Uterus (tissue), 2 donors: ENCODE measurements at regions not wholly inside any gene's neighbourhood (a gene's known extent, or its start where the extent isn't known, plus 50 kb on each side); places are given as distances from the start of the nearest gene placed in this dataset.

Source experiments
- POLR2A ChIP-seq, 2 donors: fragments of 450-650 bp; IDR thresholded peaks; one replicate each; pipeline ENCODE4 v1.6.1; 2016; ENCODE audit warnings: antibody characterized with exemption in 2 of 2, mild to moderate bottlenecking in 1 of 2, moderate library complexity in 1 of 2
- TF ChIP-seq, protein P1 (sequence below), 4 experiments: fragments of 200-600 bp in 2 of 4; fragments of 450-650 bp in 2 of 4; sonication (generic) in 2 of 4; IDR thresholded peaks; one replicate each; pipeline ENCODE4 v1.5.1; 2016 to 2019; ENCODE audit warnings: antibody characterized with exemption in 4 of 4, mild to moderate bottlenecking in 2 of 4, moderate library complexity in 1 of 4

DNA sequence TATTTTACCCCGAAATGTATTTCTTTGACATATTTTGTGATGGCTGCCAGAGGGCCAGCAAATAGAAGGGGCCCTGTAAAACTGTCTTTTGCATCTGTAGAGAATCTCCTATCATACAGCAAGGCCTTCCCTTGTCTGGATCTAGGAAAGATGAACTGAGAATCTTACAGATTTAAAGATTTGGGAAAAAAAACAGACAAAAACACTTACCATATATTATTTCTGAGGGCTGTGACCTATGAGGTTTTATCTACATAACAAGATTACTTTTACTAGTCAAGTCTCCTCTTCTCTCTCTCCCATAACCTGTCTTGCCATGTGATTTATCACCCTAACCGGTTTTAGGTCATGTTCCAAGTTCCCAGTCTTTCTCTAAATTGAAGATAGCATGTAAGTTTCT lies 599.2 kb upstream of the CDH6 start:
- TF ChIP-seq, protein P1, sequence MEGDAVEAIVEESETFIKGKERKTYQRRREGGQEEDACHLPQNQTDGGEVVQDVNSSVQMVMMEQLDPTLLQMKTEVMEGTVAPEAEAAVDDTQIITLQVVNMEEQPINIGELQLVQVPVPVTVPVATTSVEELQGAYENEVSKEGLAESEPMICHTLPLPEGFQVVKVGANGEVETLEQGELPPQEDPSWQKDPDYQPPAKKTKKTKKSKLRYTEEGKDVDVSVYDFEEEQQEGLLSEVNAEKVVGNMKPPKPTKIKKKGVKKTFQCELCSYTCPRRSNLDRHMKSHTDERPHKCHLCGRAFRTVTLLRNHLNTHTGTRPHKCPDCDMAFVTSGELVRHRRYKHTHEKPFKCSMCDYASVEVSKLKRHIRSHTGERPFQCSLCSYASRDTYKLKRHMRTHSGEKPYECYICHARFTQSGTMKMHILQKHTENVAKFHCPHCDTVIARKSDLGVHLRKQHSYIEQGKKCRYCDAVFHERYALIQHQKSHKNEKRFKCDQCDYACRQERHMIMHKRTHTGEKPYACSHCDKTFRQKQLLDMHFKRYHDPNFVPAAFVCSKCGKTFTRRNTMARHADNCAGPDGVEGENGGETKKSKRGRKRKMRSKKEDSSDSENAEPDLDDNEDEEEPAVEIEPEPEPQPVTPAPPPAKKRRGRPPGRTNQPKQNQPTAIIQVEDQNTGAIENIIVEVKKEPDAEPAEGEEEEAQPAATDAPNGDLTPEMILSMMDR (IDR thresholded peaks at IDR 0.05), result no peak
- TF ChIP-seq POLR2A (IDR thresholded peaks at IDR 0.05), result no peak
